Renal pelvis (tissue), 1 donor: ENCODE measurements at regions not wholly inside any gene's neighbourhood (a gene's known extent, or its start where the extent isn't known, plus 50 kb on each side); places are given as distances from the start of the nearest gene placed in this dataset.

ENCODE experiments used
- DNase-seq: peaks from one replicate; pipeline ENCODE4 v3.0.0-alpha.2; 2013

DNA sequence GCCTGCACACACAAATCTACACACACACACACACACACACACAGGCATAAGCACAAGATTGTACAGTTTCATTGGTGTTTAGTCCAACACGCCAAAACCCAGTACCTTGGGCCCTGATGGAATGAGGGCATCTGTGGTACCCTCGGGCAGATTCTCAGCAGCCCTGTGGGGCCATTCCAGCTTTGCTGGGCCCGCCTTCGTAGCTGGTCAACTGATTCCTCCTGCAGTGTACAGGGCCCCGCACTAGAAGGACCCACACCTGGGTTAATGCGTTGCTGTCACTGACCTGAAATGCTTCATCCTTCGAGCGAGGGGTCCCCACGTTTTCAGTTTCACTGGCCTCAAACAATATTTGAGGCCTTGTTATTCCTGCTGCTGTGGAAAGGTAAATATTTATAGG lies 731.2 kb downstream of the BRD1 start:
- no peak for DNase-seq

DNA sequence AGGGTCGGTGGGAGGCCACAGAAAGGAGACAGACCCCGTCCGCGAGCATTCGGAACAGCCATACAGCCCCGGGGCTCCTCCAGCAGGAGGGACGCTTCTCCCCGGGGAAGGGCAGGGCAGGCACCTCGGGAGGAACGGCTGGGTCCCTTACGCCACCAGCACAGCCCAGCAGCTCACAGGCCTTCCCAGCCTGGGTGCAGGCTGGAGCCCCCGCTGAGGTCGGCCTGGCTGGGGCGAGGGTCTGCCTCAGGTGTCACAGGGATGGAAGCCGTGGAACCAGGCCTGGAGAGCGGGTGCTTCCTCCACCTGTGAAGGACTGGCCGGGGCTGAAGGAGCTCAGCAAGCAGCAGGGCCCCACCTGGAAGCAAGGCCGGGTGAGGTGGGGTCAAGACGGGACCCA lies 732.3 kb downstream of the BRD1 start:
- no peak for DNase-seq

DNA sequence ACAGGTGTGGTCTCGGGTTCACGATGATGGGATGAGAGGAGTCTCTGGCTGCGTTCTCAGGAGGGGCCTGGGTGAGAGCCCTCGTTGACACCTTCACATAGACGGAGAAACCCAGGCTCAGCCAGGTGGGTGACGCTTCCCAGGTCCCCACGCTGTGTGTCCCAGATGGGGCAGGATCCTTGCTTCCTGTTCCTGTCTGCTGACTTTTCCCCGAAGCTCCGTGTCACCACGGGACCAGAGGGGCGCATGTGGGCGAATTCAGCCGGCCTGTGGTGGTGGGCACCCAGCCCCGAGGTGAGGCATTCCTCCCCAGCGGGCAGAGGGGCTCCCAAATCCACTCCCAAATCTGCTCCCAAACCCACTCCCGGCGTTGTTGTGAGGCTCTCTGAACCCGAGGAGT lies 732.8 kb downstream of the BRD1 start:
- no peak for DNase-seq

DNA sequence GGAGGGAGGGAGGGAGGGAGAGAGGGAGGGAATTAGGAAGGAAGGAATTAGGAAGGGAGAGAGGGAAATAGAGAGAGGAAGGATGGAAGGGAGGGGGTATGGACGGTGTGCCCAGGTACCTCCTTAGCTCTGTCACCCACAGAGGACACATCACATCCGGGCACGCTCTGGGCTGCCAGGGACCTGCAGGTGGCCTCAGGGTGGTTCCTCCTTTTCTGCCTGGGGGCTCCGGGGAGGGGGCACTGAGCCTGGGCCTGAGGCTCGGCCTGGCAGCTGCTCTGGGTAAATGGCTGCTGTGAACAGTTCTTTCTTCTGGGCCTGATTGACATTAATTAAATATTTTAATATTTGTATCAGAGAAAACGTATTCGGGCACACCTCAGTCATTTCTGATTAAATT lies 733.5 kb downstream of the BRD1 start:
- no peak for DNase-seq

DNA sequence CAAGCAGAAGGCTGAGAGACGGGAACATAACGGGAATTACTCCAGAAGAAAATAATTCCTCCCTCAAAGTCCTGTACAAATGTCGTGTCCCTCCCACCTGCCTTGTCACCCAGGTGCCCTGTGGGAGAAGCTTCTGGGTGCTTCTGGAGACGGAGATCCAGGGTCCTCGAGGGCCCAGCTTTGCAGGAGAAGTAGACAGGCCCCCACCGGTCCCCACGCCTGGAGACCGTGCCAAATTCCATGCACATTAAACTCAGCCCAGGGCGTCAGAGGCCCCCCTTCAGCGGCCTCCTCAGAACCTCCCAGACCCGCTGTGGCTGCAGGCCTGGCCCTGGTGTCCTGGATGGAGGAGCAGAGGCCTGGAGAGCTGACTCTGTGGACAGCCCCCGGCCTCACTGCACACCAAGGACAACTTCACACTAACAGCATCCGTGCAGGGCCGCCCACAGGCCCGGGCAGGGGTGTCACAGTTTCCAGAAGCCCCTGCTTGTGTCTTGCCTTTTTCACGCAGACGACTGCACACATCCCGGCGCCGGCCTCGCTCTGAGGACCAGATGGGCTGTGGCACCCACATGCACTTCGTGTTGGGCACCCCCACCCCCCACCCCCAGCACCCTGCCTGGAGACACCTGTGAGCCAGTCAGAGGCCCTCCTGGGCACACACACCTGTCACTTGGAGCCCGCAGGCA lies 734.3 kb downstream of the BRD1 start:
- no peak for DNase-seq

DNA sequence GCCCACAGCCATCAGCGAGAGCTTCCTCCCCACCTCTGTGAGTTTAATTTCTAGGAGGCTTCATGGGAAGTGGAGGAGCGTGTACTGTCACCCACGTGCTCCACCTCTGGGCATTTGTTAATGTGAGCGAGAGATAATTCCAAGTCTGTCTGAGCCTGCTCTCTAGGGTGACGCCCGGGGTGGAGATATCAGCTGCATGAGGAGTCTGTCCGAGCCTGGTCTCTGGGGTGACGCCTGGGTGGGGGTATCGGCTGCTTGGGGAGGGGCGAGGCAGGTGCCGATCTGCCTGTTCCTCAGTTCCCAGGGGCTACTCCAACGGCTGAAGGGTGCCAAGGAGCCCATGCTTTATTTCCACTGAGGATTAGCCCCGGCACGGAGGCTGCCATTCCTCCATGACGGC lies 735.0 kb downstream of the BRD1 start:
- no peak for DNase-seq

DNA sequence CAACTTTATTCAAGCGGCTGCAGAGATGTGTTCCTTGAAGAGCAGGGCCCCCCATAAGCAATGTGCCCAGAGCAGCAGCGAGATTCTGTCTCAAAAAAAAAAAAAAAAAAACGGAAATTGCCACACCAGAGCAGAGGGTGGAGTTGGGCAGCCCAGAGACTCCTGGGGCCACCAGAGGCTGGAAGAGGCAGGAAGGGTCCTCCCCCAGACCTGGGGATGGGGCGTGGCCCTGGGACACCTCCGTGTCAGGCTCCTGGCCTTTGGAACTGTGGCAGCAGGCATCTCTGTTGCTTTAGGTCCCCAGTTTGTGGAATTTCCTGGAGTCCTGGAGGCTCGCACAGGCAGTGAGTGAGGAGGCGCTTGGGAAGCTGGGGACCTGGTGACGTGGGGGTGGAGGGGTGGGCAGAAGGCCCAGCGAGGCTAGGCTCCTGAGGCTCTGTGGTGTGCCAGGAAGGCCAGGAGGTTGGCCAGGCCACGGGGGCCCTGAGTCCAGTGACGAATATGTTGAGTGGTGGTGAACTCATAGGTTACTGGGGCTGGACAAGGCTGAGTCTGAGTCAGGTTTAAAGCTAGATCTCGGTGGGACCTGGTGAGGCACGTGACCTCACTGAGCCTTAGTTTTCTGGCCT lies 735.6 kb downstream of the BRD1 start:
- DNase-seq = no peak

DNA sequence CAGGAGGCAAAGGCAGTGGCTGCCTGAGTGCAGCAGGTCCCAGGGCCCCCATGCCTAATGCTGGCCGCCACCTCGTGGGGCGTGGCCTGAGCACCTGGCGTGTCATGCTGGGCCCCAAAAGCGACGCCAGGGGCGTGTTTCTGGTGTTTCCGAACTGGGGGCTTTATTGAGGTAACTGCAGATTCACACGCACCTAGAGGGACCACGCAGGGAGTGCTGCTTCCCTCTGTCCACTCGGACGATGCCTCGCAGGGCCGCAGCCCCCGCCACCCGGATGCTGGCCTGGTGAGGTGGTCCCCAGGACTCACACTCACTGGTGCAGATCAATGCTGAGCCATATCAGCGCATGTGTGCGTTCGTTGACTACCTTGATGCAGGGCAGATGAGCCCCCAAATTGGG lies 736.2 kb downstream of the BRD1 start:
- DNase-seq = no peak

DNA sequence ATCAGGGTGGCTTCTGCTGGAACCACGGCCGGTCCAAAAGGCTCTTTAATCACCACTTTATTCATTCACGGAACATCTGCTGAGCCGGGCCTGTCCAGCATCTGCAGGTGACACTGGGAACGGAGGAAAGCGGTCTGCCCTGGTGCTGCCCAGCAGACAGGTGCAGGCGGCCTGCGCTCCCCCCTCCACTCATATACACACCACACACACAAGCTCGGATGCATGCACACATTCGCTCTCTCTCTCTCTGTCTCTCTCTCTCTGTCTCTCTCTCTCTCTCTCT lies 736.9 kb downstream of the BRD1 start:
- no peak for DNase-seq

DNA sequence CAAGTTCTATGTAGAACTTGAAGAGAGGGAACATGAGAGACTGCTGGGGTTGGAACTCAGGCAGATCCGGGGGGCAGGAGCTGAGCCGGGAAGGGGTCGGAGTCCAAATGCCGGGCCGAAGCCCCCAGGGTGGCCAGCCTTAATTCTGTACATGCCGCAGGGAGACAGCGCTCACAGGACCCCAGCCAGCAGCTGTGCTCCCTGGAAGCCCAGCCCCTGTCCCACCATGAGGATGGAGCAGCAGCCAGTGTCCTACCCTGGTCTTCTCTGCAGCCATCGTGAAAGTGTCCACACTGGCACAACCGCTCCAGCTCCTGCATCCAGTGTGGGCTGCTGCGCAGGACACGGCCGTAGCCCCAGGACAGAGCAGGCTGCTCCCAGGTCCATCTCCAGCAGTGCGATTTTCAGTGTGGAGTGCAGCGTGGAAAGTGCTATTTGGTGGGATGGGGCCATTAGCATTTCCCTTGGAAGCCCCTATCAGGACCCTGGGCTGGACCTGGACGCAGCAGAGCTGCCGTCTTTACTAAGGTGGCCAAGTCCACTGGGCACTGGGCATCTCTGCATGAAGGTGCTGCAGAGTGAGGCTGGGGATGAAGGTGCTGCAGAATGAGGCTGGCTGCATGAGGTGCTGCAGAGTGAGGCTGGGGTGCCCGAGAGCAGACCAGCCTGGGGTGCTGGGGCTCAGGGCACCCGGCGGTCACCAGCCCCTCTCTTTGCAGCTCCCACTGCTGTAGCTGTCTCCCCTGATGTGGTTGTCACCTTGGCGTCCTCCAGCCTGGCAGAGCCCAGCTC lies 737.4 kb downstream of the BRD1 start:
- DNase-seq = no peak

DNA sequence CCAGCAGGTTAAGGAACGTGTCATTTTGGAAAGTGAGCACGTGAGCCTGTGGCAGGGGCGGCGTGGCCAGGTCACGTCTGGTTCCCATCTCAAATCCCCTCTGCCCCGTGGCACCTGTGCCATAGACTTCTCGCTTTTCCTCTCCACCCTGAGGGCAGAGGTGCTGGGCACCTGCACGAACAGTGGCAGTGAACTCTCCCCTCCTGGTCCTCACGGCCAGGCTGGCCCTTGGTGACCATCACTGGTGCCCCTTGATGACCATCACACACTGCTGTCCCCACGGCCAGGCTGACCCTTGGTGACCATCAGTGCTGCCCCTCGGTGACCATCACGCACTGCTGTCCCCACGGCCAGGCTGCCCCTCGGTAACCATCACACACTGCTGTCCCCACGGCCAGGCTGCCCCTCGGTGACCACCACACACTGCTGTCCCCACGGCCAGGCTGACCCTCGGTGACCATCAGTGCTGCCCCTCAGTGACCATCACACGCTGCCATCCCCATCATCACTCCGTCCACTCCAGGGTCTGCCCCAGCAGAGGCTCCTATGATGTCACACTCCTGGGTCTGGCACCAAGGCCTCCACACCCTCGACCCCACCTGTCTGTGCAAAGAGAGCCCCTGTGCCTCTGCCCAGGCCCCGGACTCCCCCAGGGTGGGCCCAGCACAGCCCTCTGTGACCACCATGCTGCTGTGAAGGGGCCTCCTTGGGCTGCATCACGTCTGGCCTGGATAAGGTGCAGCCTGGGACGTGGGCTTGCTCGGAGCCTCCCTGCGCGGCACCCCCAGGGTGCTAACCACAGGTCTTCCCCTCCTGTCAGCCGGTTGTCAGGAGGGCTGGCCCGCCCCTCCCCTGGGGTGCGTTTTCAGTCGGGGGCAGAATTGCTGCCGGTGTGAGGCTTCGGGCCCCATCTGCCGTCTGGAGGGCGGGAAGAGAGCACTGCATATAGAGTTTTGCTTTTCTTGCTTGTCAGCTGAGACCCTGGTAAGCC lies 738.6 kb downstream of the BRD1 start:
- no peak for DNase-seq

DNA sequence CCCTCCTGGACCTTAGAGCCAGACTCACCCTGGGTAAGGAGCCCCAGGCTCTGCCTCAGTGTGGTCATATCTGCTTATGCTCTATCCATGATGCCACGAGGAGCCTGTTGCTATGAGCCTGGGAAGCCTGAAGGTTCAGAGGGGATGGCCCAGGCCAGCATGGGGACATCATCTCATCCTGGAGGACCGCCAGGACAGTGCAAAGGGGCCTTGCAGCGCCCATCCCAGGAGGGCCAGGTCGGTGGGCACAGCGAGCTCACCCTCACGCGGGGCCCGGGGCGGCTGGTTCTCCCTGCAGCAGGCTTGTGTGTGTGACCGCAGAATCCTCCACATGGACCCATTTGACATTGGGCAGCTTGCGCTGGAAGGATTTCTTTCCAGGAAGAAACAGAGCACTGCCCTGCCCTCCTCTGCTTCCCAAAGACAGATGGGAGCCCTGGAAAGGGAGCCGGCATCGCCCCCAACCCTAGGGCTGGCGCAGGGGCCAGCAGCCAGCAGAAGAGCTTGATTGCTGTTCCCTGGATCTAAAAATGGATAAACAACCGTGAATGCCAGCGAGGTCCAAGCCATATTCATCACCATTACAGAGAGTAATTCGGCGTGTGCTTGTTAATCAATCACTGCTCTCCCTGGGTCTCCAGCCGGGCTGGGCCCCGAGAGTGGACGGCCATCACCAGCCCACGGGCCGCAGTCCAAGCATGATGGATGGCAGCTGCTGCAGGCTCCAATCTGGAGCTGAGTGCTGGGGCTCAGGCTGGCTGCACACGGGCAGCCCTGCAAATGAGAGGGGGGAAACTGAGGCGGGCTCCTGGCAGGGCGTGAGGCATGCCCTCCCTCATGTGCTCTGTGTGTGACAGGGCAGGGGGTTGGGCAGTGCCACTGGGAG lies 739.7 kb downstream of the BRD1 start:
- no peak for DNase-seq

DNA sequence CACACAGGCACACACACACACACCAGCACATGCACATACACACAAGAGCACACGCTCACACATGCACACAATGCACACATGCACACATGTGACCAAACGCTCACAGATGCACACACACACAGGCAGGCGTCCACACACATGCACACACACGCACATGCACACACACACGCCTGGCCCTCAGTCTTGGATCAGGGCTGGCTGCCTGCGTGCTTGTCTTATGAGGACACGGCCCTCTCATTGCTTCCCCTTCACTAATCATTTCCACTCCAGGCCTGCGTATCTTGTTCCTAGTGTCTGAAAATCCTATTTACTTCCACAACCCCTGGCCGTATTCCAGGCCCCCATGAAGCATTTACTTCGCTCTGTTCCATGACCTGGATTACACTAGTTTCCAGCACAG lies 740.5 kb downstream of the BRD1 start:
- no peak for DNase-seq

DNA sequence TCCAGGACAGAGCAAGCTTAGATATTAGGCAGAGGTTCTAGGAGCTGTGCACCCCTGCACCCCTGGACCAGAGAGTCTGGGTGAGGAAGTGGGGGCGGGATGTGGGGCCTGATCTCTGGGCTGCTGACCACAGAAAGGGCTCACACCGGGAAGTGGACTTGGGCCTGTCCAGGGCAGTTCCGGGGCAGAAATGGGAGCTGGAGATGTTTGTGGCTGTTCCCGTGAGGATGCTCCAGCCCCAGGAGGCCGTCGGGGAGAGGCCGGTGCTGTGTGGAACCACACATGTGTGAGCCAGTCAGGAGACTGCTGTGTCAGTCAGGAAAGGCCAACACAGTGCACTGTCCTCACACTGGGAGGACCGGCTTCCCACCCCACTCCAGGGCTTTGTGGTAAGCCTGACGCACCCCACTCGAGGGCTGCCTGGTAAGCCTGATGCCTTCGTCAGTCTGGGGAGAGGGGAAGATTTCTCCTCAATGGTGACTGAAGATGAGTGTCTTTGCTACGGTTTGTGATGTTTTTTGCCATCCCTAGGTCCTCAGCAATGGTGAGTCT lies 741.0 kb downstream of the BRD1 start:
- DNase-seq = no peak

DNA sequence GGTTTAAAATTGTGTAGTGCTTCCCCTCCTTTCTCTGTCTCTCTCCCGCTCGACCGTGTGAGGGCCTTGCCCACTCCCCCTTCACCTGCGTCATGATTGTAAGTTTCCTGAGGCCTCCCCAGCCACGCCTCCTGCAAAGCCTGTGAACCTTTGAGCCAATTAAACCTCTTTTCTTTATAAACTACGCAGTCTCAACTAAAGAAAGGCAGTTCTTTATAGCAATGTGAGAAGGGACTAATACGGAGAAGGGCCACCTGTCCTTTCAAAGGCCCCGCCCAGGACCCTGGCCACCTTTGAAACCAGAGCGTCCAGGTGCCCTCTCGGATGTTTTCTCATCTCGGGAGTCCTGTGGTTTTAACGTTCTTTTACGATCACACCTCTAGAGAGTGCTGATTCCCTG lies 741.5 kb downstream of the BRD1 start:
- no peak for DNase-seq

DNA sequence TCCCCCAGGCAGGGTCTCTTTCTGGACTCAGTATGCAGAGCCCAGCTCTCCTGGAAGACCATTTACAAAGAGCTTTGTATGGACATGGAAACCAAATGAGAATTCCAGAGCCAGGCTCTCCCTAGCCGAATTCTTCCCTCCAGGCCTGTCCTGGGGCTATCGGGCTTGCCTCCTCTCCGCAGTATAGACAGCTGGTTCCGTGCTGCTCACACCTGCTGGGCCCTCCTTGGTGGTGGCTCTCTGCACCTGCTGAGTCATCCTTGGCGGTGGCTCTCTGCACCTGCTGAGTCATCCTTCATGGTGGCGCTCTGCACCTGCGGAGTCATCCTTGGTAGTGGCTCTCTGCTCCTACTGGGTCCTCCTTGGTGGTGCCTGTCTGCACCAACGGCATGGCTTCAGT lies 743.5 kb downstream of the BRD1 start:
- DNase-seq = no peak

DNA sequence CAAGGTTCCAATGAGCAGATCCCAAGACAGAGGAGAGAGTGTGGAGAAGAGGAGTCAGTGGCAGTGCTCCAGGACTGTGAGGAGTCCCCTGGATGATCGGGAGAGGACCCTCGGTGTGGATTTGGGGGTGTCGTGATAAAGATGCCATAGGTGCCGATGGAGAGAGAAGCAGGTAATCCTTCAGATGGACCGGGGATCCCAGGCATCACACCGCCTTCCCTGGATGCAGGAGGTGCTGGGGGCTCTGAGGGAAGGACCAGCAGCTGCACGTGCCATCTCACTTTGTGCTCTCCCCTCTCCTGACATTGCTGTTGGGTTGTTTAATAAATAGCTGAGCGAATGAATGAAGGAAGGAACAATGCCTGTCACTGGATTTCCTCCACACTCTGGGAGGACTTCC lies 744.1 kb downstream of the BRD1 start:
- DNase-seq = no peak

DNA sequence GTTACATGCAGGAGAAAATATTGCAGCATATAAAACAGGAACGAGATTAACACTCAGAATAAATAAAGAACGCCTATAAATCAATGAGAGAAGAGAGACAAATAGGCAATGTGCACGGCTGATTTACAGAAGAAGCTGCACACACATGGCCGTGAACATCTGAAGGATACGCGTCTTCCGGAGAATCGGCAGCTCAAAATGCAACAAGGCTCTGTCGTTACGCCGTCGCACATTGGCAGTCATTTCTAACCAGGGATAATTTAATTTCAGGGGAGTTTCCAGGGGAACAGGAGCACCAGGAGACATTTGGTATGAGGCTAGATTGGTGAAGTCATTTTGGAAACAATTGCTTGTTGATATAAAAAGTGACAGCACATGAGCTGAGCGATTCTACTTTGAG lies 745.2 kb downstream of the BRD1 start:
- DNase-seq = no peak

DNA sequence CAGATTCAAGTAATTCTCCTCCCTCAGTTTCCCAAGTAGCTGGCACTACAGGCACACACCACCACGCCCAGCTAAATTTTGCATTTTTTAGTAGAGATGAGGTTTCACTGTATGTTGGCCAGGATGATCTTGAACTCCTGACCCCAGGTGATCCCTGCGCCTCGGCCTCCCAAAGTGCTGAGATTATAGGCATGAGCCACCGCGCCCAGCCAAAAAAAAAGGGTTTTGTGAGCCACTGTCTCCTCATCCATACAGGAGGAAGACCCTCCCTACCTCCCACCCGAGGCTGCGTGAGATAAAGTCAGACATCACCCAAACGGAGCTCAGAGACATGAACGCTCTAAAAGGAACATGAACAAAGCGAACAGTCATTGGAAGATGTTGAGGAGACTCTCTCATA lies 745.7 kb downstream of the BRD1 start:
- DNase-seq = no peak

DNA sequence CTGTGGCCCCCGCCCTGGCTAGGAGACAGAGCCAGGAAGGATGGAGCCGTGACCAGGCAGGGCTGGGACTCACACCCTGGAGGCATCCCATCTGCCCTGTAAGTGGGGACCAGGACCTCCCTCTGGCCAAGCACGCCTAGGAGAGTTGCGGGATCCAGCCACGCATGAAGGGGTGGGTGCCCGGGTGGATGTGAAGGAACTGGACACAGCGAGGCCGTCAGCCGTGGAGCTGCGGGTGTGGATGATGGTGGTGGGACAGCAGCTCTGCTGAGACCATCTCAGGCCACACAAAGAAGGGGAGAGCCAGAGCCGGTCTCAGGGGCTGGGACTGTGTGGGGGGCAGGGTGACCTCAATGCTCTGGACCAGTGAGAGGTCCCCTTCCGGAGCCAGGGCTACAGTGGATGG lies 746.4 kb downstream of the BRD1 start:
- DNase-seq = no peak

DNA sequence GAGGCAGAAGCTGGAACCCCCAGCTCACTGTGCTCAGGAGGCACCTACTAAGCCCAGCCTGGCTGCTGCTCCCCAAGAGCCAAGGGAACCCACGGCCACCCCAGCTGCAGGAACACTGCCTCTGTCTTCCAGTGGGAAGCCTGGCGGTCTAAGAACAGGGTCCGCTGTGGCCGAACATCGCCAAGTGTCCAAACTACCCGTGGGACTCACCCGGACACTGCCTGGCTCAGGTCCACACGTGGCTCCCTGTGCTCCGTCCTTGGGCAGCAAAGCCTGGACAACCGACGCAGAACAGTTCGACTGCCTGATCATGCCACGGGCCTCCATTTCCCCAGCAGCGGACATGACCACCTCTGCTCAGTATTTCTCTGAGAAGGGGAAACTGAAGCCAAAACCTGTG lies 747.0 kb downstream of the BRD1 start:
- DNase-seq = no peak
